Progenitor cell of endocrine pancreas (in vitro differentiated cells): ENCODE measurements at regions not wholly inside any gene's neighbourhood (a gene's known extent, or its start where the extent isn't known, plus 50 kb on each side); places are given as distances from the start of the nearest gene placed in this dataset.
"Not testable (repeated sequence)": the region's sequence is repeated elsewhere in the genome, so short reads cannot be mapped to it uniquely, and the experiment has no call there.

Experiments
- DNase-seq: peaks from one replicate; pipeline ENCODE4 v3.0.0; 2021; ENCODE audit warnings: low spot score; ENCODE audit not compliant: unreplicated experiment
- H3K27ac Mint-ChIP-seq: 2 replicates; pipeline ENCODE4 v1.8.0; 2021; ENCODE audit warnings: mild to moderate bottlenecking, moderate library complexity, mixed read lengths
- H3K27me3 Mint-ChIP-seq: 2 replicates; pipeline ENCODE4 v1.8.0; 2021; ENCODE audit warnings: mixed read lengths
- H3K36me3 Mint-ChIP-seq: 2 replicates; pipeline ENCODE4 v1.8.0; 2022; ENCODE audit warnings: mixed read lengths; ENCODE audit not compliant: insufficient read depth
- H3K4me1 Mint-ChIP-seq: 2 replicates; pipeline ENCODE4 v1.8.0; 2021; ENCODE audit warnings: low read depth, mixed read lengths
- H3K4me3 Mint-ChIP-seq: 2 replicates; pipeline ENCODE4 v1.8.0; 2021; ENCODE audit warnings: low read depth, mild to moderate bottlenecking, moderate library complexity, mixed read lengths
- H3K9me3 Mint-ChIP-seq: 2 replicates; pipeline ENCODE4 v1.8.0; 2021; ENCODE audit warnings: low read depth, mixed read lengths
- CTCF ChIP-seq: fragments of 200-600 bp; sonication (generic); IDR thresholded peaks from one replicate; pipeline ENCODE4 v1.5.0; 2021; ENCODE audit warnings: antibody characterized with exemption, mild to moderate bottlenecking; ENCODE audit not compliant: unreplicated experiment

- Mint-ChIP-seq H3K27ac (no peak overlapping the region), H3K9me3 (peaks cover 3% of the 10 kb centered on the region), H3K4me3 (no peak overlapping the region), H3K27me3 (peaks cover 36% of the 10 kb centered on the region), H3K4me1 (no peaks in the 10 kb centered on the region), H3K36me3 (no peaks in the 10 kb centered on the region)
- TF ChIP-seq CTCF = no peak
- DNase-seq = no peak
These were observed 63.3 kb downstream of the RBFOX3 start for GRCh38 chr17:79547586-79547985.

GRCh38 chr17:79547171-79547570 is 63.7 kb downstream of the RBFOX3 start:
- H3K9me3 Mint-ChIP-seq, H3K27ac Mint-ChIP-seq, H3K4me1 Mint-ChIP-seq, DNase-seq, H3K36me3 Mint-ChIP-seq, H3K4me3 Mint-ChIP-seq: not testable (repeated sequence)
- H3K27me3 Mint-ChIP-seq = peaks cover 36% of the 10 kb centered on the region

- no peak for DNase-seq
- Mint-ChIP-seq H3K9me3 (no peaks in the 10 kb centered on the region), H3K4me3 (no peak overlapping the region), H3K27ac (no peak overlapping the region), H3K4me1 (no peaks in the 10 kb centered on the region), H3K36me3 (no peaks in the 10 kb centered on the region), H3K27me3 (peaks cover 40% of the 10 kb centered on the region)
- TF ChIP-seq CTCF = no peak
These were observed 64.5 kb downstream of the RBFOX3 start for GRCh38 chr17:79546386-79546785.

- no peak for DNase-seq
- no peaks in the 10 kb centered on the region for H3K36me3 Mint-ChIP-seq
- H3K27me3 Mint-ChIP-seq = peaks cover 42% of the 10 kb centered on the region
- no peaks in the 10 kb centered on the region for H3K4me1 Mint-ChIP-seq
- H3K27ac Mint-ChIP-seq = no peak overlapping the region
- H3K9me3 Mint-ChIP-seq = no peaks in the 10 kb centered on the region
- no peak for TF ChIP-seq CTCF
- H3K4me3 Mint-ChIP-seq = no peak overlapping the region
These were observed 65.4 kb downstream of the RBFOX3 start for GRCh38 chr17:79545251-79546005.

GRCh38 chr17:79544142-79544914 is 66.5 kb downstream of the RBFOX3 start:
- H3K27me3 Mint-ChIP-seq = peaks cover 44% of the 10 kb centered on the region
- no peak overlapping the region for H3K27ac Mint-ChIP-seq
- H3K4me3 Mint-ChIP-seq = no peak overlapping the region
- TF ChIP-seq CTCF = no peak
- DNase-seq = no peak
- no peaks in the 10 kb centered on the region for H3K4me1 Mint-ChIP-seq
- no peaks in the 10 kb centered on the region for H3K36me3 Mint-ChIP-seq
- H3K9me3 Mint-ChIP-seq = no peaks in the 10 kb centered on the region

GRCh38 chr17:79543531-79543930 is 67.3 kb downstream of the RBFOX3 start:
- Mint-ChIP-seq H3K36me3 (no peaks in the 10 kb centered on the region), H3K4me1 (no peaks in the 10 kb centered on the region), H3K27me3 (peaks cover 39% of the 10 kb centered on the region), H3K9me3 (no peaks in the 10 kb centered on the region), H3K4me3 (no peak overlapping the region), H3K27ac (no peak overlapping the region)
- no peak for DNase-seq
- no peak for TF ChIP-seq CTCF
